H9 (cell line): ENCODE measurements at regions not wholly inside any gene's neighbourhood (a gene's known extent, or its start where the extent isn't known, plus 50 kb on each side); places are given as distances from the start of the nearest gene placed in this dataset.

Experiments used
- DNase-seq: peaks from one replicate; pipeline ENCODE4 v3.0.0-alpha.2; 2017
- H2AFZ ChIP-seq: one replicate; pipeline ENCODE4 v1.6.1; 2013; ENCODE audit warnings: mild to moderate bottlenecking, low read length, control low read depth, moderate library complexity
- H2AK5ac ChIP-seq: 2 replicates; pipeline ENCODE4 v1.6.1; 2013; ENCODE audit warnings: low read length, control low read depth, mixed read lengths; ENCODE audit not compliant: insufficient read length
- H2BK120ac ChIP-seq: one replicate; pipeline ENCODE4 v1.6.1; 2013; ENCODE audit warnings: low read depth, mild to moderate bottlenecking, low read length, control low read depth, inconsistent platforms; ENCODE audit not compliant: poor library complexity, severe bottlenecking
- H2BK12ac ChIP-seq: 2 replicates; pipeline ENCODE4 v1.6.1; 2013; ENCODE audit warnings: low read length, control low read depth, mixed read lengths, low read depth; ENCODE audit not compliant: insufficient read length
- H2BK15ac ChIP-seq: 2 replicates; pipeline ENCODE4 v1.6.1; 2013; ENCODE audit warnings: low read depth, low read length, control low read depth
- H2BK20ac ChIP-seq: one replicate; pipeline ENCODE4 v1.6.1; 2013; ENCODE audit warnings: low read depth, mild to moderate bottlenecking, low read length, control low read depth, inconsistent platforms; ENCODE audit not compliant: poor library complexity, severe bottlenecking
- H2BK5ac ChIP-seq: 2 replicates; pipeline ENCODE4 v1.6.1; 2013; ENCODE audit warnings: low read length, control low read depth, mixed read lengths; ENCODE audit not compliant: insufficient read length
- H3K14ac ChIP-seq: 2 replicates; pipeline ENCODE4 v1.6.1; 2013; ENCODE audit warnings: low read length, control low read depth; ENCODE audit not compliant: insufficient read depth
- H3K18ac ChIP-seq: 2 replicates; pipeline ENCODE4 v1.6.1; 2013; ENCODE audit warnings: low read depth, mild to moderate bottlenecking, mixed read lengths, low read length, control low read depth; ENCODE audit not compliant: insufficient read length
- H3K23ac ChIP-seq: 2 replicates; pipeline ENCODE4 v1.6.1; 2013; ENCODE audit warnings: low read length, control low read depth, mixed read lengths, low read depth; ENCODE audit not compliant: insufficient read length
- H3K23me2 ChIP-seq: 2 replicates; pipeline ENCODE4 v1.6.1; 2013; ENCODE audit warnings: low read depth, mild to moderate bottlenecking, mixed read lengths, low read length, control low read depth; ENCODE audit not compliant: insufficient read length, poor library complexity, severe bottlenecking
- H3K27ac ChIP-seq: 2 replicates; pipeline ENCODE4 v1.5.1; 2013; ENCODE audit warnings: low read length, control low read depth, mixed read lengths, low read depth; ENCODE audit not compliant: insufficient read length
- H3K27me3 ChIP-seq: 2 replicates; pipeline ENCODE4 v1.6.1; 2013; ENCODE audit warnings: low read length, control low read depth, inconsistent platforms; ENCODE audit not compliant: insufficient read depth
- H3K4ac ChIP-seq: 2 replicates; pipeline ENCODE4 v1.6.1; 2013; ENCODE audit warnings: low read depth, mild to moderate bottlenecking, control low read depth, inconsistent platforms, low read length, moderate library complexity
- H3K4me1 ChIP-seq: 2 replicates; pipeline ENCODE4 v1.6.1; 2013; ENCODE audit warnings: low read length, control low read depth, inconsistent platforms; ENCODE audit not compliant: insufficient read depth
- H3K4me2 ChIP-seq: 2 replicates; pipeline ENCODE4 v1.6.1; 2013; ENCODE audit warnings: low read length, control low read depth, mixed read lengths; ENCODE audit not compliant: insufficient read length, insufficient read depth
- H3K56ac ChIP-seq: 2 replicates; pipeline ENCODE4 v1.6.1; 2013; ENCODE audit warnings: low read depth, mild to moderate bottlenecking, mixed read lengths, low read length, control low read depth; ENCODE audit not compliant: insufficient read length
- H3K79me1 ChIP-seq: 2 replicates; pipeline ENCODE4 v1.6.1; 2013; ENCODE audit warnings: low read depth, mild to moderate bottlenecking, moderate library complexity, low read length, control low read depth, inconsistent platforms; ENCODE audit not compliant: insufficient read depth, poor library complexity, severe bottlenecking
- H3K79me2 ChIP-seq: 2 replicates; pipeline ENCODE4 v1.6.1; 2013; ENCODE audit warnings: low read length, control low read depth, inconsistent platforms; ENCODE audit not compliant: insufficient read depth
- H3K9ac ChIP-seq: 2 replicates; pipeline ENCODE4 v1.6.1; 2013; ENCODE audit warnings: low read length, control low read depth, mixed read lengths; ENCODE audit not compliant: insufficient read length; ENCODE audit errors: extremely low read depth
- H3K9me3 ChIP-seq: one replicate; pipeline ENCODE4 v1.6.1; 2013; ENCODE audit warnings: low read depth, low read length, inconsistent platforms; ENCODE audit not compliant: control insufficient read depth
- H3T11ph ChIP-seq: one replicate; pipeline ENCODE4 v1.6.1; 2013; ENCODE audit warnings: mild to moderate bottlenecking, low read length, control low read depth, inconsistent platforms
- H4K20me1 ChIP-seq: one replicate; pipeline ENCODE4 v1.6.1; 2013; ENCODE audit not compliant: control insufficient read depth, insufficient read length, insufficient read depth
- H4K5ac ChIP-seq: 2 replicates; pipeline ENCODE4 v1.6.1; 2013; ENCODE audit warnings: low read depth, mild to moderate bottlenecking, mixed read lengths, low read length, control low read depth; ENCODE audit not compliant: insufficient read length
- H4K8ac ChIP-seq: replicated peaks from 2 replicates; pipeline ENCODE4 v1.6.1; 2013; ENCODE audit warnings: low read length, control low read depth, mixed read lengths, low read depth; ENCODE audit not compliant: insufficient read length
- H4K91ac ChIP-seq: 2 replicates; pipeline ENCODE4 v1.6.1; 2013; ENCODE audit warnings: low read depth, mild to moderate bottlenecking, moderate library complexity, mixed read lengths, low read length, control low read depth; ENCODE audit not compliant: insufficient read length
- H3K27ac Mint-ChIP-seq, 3 experiments: 2 replicates in 2 of 3; 3 replicates in 1 of 3; pipeline ENCODE4 v1.8.0; 2020 to 2021; ENCODE audit warnings: mixed read lengths in 3 of 3, mild to moderate bottlenecking in 1 of 3, moderate library complexity in 1 of 3
- H3K27me3 Mint-ChIP-seq: 2 replicates; pipeline ENCODE4 v1.8.0; 2021; ENCODE audit warnings: low read depth, mild to moderate bottlenecking, moderate library complexity, mixed read lengths
- H3K36me3 Mint-ChIP-seq, 3 experiments: 2 replicates in 2 of 3; 3 replicates in 1 of 3; pipeline ENCODE4 v1.8.0; 2020 to 2021; ENCODE audit warnings: low read depth in 3 of 3, mixed read lengths in 3 of 3; ENCODE audit not compliant: insufficient read depth in 1 of 3
- H3K4me1 Mint-ChIP-seq, 2 experiments: 2 replicates each; pipeline ENCODE4 v1.8.0; 2020; ENCODE audit warnings: mixed read lengths in 2 of 2
- H3K4me3 Mint-ChIP-seq, 2 experiments: 2 replicates in 1 of 2; 3 replicates in 1 of 2; pipeline ENCODE4 v1.8.0; 2020 to 2021; ENCODE audit warnings: mild to moderate bottlenecking in 2 of 2, mixed read lengths in 2 of 2, moderate library complexity in 1 of 2
- H3K9me3 Mint-ChIP-seq, 2 experiments: 2 replicates in 1 of 2; 3 replicates in 1 of 2; pipeline ENCODE4 v1.8.0; 2020; ENCODE audit warnings: mild to moderate bottlenecking in 2 of 2, mixed read lengths in 2 of 2, moderate library complexity in 1 of 2
- WGBS: extraction: QIAGEN DNeasy Blood & Tissue Kit; methylation state at CpG from one replicate; pipeline ENCODE4 v1.1.7; 2013; ENCODE audit warnings: missing lambda C conversion rate, low lambda C conversion rate, mixed read lengths; ENCODE audit not compliant: insufficient read length; ENCODE audit errors: extremely low coverage; 5-methylcytosine and 5-hydroxymethylcytosine counted together
- TF ChIP-seq, protein P1 (sequence below): fragments of 200-600 bp; sonication (generic); conservative IDR thresholded peaks from 3 replicates; pipeline ENCODE4 v1.8.0; 2021; ENCODE audit warnings: antibody characterized with exemption, mild to moderate bottlenecking

GRCh38 chr2:2860589-2861300 is 516.9 kb downstream of the EIPR1 start:
- WGBS: 100% methylated on average over 8 of the region's 20 CpGs
- no peak overlapping the region for H3K18ac ChIP-seq
- no peak overlapping the region for H4K8ac ChIP-seq
- H4K91ac ChIP-seq: no peak overlapping the region
- H3K9me3 ChIP-seq: no peaks in the 10 kb centered on the region
- no peaks in the 10 kb centered on the region for H3K23me2 ChIP-seq
- no peaks in the 10 kb centered on the region for H4K20me1 ChIP-seq
- H3K9ac ChIP-seq: no peak overlapping the region
- no peaks in the 10 kb centered on the region for H3K79me1 ChIP-seq
- Mint-ChIP-seq H3K36me3 (no peaks in the 10 kb centered on the region), H3K27ac (no peak overlapping the region), H3K4me3 (no peak overlapping the region), H3K4me1 (peaks cover 0 to 9% of the 10 kb centered on the region in 2 experiments; a peak in 1 of 4 replicates), H3K27me3 (peaks cover 2% of the 10 kb centered on the region; the same call in 1 of the 2 replicates), H3K9me3 (no peaks in the 10 kb centered on the region)
- no peaks in the 10 kb centered on the region for H3K27me3 ChIP-seq
- H3K79me2 ChIP-seq: no peaks in the 10 kb centered on the region
- no peaks in the 10 kb centered on the region for H3K4me1 ChIP-seq
- H2BK15ac ChIP-seq: no peak overlapping the region
- no peak overlapping the region for H3K56ac ChIP-seq
- H3K4me2 ChIP-seq: no peak overlapping the region
- no peak overlapping the region for H3K14ac ChIP-seq
- H2BK20ac ChIP-seq: no peak overlapping the region
- no peak overlapping the region for H3T11ph ChIP-seq
- no peak overlapping the region for H3K23ac ChIP-seq
- H4K5ac ChIP-seq: no peak overlapping the region
- no peak overlapping the region for H3K4ac ChIP-seq
- DNase-seq: no peak
- no peak overlapping the region for H2BK12ac ChIP-seq
- H2AK5ac ChIP-seq: no peak overlapping the region
- no peak overlapping the region for H2BK5ac ChIP-seq
- no peak overlapping the region for H2AFZ ChIP-seq
- H2BK120ac ChIP-seq: no peak overlapping the region
- TF ChIP-seq, protein P1, sequence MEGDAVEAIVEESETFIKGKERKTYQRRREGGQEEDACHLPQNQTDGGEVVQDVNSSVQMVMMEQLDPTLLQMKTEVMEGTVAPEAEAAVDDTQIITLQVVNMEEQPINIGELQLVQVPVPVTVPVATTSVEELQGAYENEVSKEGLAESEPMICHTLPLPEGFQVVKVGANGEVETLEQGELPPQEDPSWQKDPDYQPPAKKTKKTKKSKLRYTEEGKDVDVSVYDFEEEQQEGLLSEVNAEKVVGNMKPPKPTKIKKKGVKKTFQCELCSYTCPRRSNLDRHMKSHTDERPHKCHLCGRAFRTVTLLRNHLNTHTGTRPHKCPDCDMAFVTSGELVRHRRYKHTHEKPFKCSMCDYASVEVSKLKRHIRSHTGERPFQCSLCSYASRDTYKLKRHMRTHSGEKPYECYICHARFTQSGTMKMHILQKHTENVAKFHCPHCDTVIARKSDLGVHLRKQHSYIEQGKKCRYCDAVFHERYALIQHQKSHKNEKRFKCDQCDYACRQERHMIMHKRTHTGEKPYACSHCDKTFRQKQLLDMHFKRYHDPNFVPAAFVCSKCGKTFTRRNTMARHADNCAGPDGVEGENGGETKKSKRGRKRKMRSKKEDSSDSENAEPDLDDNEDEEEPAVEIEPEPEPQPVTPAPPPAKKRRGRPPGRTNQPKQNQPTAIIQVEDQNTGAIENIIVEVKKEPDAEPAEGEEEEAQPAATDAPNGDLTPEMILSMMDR: no peak
- H3K27ac ChIP-seq: no peak overlapping the region
